ENCODE measurements at regions not wholly inside any gene's neighbourhood (a gene's known extent, or its start where the extent isn't known, plus 50 kb on each side); places are given as distances from the start of the nearest gene placed in this dataset.

DNA sequence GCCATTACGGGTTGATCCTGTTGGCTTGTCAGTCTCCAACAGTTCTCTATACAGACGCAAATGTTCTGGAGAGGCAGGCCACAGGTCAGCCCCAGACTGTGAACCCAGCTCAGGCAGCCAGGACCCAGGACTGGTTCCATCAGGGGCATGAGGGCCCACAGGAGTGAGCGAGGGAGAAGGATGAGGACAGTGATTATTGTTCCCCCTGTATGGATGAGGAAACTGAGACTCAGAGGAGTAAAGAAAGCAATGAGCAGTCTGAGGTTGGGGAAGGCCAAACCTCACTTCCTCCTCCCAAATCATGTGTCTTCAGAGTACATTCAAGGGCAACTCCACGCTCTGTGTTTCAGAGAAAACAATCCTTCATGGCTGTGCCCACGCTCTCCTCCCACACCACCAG is 121.9 kb downstream of the RPLP1 start:
- intact Hi-C loops (cut with micrococcal nuclease): loop anchor here (2.0 kb wide), 1 partner anchor 140 kb away; no protein-coding TSS in a partner anchor

DNA sequence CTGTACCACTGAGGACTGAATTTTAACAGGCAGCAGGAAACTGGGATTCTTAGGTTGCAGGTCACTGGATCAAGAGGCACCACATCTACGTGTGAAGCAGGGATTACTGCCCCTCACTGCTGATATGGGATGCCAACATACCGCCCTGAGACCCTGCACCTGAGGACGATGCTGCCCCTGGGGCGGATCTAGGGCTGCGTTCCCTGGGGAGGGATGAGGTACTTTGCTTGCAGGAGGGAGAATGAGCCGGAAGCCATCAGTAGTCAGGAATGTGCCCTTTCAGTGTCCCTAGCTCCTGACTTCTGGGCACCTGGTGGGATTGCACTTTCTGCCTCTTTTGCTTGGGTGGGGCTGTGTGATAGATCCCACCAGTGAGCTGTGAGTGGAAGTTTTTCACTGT is 122.8 kb downstream of the RPLP1 start:
- intact Hi-C loops (cut with micrococcal nuclease): loop anchor here (2.0 kb wide), 1 partner anchor 139 kb away; no protein-coding TSS in a partner anchor

DNA sequence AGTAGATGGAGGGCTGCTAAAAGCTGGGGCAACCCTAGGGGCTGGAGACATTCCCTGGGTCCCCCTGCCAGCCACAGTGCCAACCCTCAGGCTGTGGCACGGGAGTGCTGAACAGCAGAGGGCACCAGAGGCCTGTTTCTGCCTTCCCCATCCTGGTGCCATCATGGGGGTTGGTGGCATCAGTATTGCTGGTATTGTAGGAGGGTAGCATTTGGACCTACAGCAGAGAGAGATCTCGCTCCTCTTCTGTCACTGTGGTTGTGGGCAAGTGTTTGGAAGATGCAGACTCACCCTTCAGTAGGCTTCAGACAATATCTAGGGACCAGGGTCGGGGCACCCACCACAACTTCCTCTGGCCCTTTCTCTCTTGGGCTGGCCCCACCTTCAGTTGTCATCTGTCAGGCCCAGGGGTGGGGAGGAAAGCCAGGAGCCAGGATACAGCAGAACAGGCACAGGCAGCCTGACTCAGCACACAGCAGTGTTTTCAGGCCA is 123.5 kb downstream of the RPLP1 start:
- intact Hi-C loops (cut with micrococcal nuclease): loop anchor here (1.0 to 2.0 kb wide), 2 partner anchors 520 to 913 kb away; no protein-coding TSS in a partner anchor

DNA sequence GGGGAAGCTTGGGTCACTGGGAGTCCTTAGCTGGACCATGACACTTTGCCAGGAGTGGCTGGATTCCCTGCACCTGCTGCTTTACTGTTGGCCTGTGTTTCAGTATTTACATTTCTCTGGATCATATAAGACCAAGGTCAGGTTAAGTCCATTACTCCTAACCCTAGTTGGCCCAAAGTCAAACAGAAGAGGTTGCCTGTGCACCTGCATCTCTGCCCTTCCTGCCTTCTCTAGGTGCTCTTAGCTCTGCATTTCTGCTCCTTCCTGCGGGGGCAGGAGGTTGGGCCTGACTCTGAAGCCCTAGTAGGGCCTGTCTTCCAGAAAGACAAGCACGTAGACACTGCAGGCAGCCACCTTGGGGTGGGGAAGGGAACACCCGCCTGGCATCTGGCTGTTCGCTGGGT is 124.3 kb downstream of the RPLP1 start:
- intact Hi-C loops (cut with micrococcal nuclease): loop anchor here (1.0 to 2.0 kb wide), 2 partner anchors 519 to 912 kb away; no protein-coding TSS in a partner anchor

DNA sequence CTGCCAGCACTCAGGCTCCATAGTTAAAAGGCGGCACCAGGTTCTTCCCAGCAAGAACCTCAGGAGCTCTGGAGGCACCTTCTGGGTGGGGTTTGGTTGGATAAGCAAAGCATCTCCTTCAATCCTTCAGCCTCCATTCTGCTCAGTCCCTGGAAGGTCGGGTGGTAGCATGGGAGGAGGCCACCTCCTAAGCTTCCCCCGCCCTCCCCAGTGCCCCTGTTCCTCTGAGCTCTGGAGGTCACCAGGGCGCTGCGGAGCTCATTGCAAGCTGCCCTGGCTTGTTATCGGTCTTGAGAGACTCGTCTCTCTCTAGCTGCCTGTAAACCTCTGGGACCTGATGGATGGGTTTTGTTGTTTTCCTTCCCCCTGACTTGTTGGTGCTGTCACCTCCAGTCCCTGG is 124.8 kb downstream of the RPLP1 start:
- intact Hi-C loops (cut with micrococcal nuclease): loop anchor here (2.0 kb wide), 1 partner anchor 911 kb away; no protein-coding TSS in a partner anchor

DNA sequence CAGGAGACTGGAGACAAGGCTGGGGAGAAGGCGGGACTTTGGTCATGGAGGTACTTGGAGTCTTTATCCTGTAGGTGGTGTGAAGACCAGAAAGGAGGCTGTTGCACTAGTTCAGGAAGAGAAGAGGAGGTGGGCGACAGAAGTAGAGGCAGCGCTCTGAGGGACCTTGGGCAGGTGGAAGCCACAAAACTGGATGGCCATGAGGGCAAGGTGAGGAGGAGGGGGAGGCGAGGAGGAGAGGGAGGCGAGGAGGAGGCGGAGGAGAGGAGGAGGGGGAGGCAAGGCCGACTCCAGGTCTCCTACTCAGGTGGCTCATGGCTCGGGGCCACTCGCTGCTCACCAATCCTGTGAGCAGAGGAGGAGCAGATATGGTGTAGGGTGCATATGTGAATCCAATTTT is 125.6 kb downstream of the RPLP1 start:
- intact Hi-C loops (cut with micrococcal nuclease): no loop called here

DNA sequence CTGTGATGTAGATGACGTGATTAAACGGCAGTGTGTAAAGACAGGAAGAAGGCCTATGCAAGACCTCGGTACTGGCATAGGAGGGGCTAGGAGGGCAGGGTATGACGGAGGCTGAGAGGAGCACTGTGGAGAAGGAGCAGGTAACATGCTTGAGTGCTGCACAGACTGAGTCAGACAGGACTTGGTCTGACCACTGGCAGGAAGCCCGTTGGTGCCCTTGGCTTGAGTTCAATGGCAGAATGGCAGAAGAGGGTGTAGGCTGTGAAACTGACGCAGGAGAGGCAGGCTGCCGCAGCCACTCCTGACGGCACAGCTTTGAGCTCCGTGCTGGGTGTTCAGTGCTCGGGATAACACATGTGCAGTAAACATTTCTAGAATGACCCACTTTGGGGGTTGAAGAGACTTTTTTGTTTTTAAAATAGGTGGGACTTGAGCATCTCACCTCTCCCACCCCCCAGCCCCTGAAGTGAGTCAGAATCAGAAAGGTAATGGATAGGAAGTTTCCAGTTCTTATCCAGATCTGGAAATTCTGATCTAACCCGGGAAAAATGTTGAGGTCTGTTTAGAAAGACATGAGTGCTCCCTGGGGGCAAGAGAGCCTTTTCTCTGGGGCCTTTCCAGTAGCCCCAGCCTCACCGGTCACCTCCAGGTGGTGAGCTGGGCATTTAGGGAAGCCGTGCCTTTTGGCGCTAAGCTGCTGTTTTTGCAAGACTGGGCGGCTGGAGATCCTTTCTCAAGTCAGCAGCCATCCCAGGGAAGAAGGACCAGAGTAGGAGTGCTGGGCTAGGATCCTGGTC is 126.4 kb downstream of the RPLP1 start:
- intact Hi-C loops (cut with micrococcal nuclease): no loop called here

DNA sequence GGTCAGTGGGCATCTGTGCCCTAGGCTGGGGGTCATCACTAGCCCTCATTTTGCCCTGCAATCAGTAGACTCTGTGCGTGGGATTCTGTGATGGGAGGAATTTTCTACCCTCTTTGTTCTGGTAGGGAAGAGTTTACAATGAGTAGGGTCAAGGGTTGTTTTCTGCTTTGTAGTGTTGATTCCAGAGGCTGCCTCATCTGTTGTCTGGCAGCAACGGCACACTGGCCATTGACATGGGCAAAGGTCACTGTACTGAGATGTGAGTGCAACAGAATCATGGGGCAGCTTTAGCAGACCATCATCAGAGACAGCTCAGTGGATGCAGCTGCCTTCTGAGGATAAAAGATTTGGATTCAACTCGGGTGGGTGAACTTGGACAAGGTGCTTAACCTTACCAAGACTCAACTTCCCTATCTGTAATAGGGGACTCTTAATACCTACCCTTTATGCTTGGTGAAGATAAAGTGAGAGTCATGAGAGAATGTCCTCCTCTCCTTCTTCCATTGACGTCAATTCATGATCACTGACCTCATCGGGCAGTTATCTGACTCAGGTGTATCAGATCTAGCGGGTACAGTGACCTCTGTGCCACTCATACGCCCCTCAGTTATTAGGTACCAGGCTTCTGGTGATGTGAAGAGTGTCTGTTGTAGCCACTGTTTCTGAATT is 127.5 kb downstream of the RPLP1 start:
- intact Hi-C loops (cut with micrococcal nuclease): no loop called here

DNA sequence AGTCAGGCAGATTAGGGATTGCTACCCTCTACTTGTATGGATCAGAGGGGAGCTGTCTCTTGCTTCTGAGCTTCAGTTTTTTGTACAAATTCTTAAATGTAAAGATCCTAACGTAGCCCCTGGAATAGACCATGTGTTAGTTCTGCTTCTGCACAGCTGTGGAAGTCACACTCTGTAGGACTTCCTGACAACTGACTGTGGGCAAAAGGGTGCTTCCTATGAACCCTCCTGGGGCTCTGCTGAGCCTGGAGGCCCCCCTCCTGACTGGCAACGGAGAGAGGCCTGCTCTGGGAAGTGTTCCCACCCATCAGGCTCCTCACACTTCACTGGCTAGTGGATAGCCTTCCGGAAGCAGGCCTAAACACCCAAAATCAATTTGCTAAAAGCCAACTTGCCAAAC is 131.0 kb downstream of the RPLP1 start:
- intact Hi-C loops (cut with micrococcal nuclease): no loop called here

DNA sequence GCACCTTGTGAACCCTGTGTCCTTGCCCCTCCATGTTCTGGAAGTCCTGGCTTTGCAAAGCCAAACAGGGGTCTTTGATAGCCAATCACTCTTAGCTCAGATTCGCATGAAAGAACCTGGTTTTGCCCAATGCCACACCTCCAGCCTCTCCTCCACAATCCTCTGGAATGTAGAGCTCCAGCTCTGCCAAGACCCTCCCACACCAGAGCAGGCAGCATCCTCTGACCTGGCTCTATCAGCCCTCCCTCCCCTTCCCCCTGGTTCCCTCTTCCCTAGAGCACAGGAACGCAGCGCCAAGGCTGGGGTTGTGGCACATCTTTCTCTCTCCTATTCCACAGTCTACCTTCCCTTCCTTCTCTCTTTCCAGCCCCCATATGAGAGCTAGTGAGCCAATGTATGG is 133.3 kb downstream of the RPLP1 start:
- intact Hi-C loops (cut with micrococcal nuclease): no loop called here

DNA sequence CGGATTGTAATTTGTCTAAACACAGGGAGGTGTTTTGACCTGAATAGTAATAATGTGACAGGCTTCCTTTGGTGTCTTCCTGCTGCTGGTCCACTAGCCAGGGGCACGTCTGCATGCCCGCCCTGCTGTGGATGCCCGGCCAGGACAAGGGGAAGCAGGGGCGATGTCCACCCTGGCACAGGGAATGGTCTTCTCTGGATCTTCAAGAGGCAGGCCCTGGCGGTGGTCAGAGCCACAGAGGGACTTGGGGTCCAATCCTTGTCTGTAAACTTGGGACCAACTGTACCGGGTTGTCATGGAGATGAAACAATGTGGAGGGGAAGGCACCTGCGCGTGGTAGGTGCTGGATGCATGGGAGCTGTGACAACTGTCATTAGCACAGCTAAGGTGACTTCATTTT is 134.1 kb downstream of the RPLP1 start:
- intact Hi-C loops (cut with micrococcal nuclease): no loop called here

DNA sequence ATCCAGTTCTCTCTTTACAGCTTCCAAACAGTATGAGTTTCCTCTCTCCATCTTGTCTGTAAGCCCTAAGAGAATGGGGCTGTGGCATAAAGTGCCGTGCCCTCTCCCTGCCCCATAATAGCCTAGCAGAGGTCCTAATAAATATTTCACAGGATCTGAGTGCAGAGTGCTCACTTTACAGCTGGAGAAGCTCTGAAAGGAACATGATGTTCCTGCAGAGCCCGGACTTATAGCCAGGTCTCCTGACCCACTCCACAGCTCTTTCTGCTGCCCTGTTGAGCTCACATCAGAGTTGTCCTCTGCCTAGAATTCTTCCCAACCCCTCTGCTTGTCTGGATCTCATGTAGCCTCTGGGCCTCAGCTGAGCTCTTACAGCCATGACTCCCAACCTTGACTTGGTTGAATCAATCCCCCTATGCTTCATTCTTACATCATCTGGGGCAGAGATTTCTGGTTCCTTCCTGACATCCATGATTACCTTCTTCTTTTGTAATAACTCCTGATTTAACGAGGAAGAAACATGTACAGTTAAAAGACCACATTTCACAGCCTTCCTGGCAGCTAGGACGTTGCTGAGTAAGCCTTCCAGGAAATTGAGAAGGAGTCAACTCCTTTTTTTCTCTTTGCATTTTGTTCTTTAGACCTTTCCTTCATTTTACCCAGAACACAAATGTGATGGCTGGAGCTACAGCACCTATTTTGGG is 135.3 kb downstream of the RPLP1 start:
- intact Hi-C loops (cut with micrococcal nuclease): no loop called here

DNA sequence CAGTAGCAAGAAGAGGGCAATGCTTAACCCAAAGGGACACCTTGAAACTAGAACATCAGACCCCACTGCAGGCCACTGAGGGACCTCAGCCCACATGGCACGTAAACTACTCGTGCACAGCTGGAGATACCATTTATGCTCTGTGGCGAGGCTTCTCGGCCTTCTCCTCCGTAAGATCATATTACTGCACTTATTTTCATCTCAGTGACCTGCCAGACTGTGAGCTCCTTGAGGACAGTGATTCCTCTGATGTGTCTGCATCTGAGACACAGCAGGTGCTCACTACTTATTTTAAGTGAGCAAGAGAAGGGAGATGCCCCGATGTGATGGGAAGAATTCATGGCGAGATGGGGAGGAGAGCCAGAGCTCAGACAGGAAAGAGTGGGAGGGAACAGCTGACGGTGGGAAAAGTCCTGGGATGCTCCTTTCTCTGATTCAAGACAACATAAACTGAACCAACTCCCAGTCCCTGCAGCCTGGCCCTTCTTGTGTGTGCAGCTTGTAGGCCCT is 137.6 kb downstream of the RPLP1 start:
- intact Hi-C loops (cut with micrococcal nuclease): no loop called here

DNA sequence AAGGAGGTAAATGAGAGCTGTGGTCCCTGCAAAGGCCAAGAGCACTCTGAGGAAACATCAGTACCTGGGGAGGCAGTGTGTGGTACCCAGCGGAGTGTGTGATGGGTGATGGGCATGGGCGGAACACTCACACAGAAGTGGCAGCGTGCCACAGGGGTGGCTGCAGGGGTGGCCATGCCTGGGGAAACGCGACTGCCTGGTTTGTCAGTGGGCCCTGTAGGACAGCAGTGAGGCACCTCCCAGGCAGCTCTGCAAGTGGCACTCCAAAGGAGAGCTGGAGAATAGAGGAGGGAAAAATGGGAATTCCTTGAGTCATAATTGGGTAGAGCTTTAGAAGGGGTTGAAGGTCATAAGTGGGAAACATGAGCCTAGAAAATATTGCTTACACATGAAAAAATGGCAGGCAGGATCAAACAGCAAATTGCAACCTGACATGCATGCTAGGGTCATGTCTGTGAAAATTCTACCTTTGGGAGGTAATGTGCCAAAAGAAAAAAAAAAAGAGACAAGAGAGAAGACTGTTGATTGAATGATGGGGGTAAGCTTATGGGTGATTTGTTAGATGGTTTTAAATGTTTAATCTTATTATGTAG is 138.4 kb downstream of the RPLP1 start:
- intact Hi-C loops (cut with micrococcal nuclease): no loop called here

DNA sequence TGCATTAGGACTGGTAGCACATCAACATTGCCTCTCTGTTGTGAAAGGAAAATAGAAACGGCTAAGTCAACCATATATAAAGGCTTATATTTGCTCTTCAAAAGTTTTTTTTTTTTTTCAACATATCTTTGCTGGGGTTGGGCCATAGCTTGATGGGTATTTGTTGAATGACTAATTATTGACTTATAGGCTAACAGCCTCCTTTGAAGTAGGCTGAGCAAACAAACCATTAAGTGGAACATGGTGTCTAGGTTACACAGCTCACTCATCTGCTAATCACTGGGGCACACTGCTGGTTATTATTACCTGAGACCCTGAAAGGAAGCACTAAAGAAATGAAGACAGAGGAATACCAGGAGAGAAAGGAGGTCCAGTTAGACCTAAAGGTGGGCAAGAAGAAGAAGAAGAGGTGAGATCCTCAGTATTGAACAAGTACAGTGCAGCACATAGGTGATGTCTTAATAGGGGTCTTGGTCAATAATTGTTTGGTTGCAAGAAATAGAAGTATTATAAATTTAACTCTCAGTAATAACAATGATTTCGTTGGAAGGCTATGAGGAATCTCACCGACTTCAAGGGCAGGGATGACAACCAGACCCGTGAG is 139.4 kb downstream of the RPLP1 start:
- intact Hi-C loops (cut with micrococcal nuclease): no loop called here

DNA sequence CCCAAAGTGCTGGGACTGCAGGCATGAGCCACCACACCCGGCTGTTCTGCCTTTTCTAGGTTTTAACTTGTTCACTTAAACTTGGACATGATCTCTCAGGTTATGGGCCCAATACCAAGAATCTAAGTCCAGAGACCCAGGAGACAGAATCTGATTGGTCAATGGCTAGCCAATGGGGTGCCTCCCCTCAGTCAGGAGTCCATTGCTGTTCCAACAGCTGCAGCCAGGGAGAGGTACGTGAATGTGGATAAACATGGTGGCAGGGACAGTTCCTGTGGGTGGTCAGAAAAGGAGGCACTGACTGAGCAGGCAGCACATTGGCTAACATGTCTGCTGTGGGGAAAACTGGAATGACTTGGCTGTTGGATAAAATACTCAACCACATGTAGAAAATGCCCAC is 140.3 kb downstream of the RPLP1 start:
- intact Hi-C loops (cut with micrococcal nuclease): no loop called here

DNA sequence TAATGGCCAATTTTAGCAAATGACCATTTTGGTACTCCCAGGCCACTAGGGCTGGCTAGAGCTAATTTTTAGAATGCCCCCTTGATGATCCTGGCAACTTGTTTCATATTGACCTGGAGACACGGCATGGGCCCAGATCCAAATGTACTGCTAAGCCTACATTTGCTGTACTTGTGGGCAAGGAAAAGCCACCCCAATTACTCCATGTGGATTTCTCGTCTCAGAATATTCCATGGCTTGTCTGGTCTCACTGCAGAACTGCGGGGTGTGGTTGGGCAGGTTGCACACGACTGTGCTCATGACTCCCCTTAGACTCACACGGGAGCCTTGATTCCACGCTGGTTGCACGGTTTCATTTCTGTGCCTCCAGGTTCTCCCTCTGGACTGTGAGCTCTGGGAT is 140.9 kb downstream of the RPLP1 start:
- intact Hi-C loops (cut with micrococcal nuclease): no loop called here

DNA sequence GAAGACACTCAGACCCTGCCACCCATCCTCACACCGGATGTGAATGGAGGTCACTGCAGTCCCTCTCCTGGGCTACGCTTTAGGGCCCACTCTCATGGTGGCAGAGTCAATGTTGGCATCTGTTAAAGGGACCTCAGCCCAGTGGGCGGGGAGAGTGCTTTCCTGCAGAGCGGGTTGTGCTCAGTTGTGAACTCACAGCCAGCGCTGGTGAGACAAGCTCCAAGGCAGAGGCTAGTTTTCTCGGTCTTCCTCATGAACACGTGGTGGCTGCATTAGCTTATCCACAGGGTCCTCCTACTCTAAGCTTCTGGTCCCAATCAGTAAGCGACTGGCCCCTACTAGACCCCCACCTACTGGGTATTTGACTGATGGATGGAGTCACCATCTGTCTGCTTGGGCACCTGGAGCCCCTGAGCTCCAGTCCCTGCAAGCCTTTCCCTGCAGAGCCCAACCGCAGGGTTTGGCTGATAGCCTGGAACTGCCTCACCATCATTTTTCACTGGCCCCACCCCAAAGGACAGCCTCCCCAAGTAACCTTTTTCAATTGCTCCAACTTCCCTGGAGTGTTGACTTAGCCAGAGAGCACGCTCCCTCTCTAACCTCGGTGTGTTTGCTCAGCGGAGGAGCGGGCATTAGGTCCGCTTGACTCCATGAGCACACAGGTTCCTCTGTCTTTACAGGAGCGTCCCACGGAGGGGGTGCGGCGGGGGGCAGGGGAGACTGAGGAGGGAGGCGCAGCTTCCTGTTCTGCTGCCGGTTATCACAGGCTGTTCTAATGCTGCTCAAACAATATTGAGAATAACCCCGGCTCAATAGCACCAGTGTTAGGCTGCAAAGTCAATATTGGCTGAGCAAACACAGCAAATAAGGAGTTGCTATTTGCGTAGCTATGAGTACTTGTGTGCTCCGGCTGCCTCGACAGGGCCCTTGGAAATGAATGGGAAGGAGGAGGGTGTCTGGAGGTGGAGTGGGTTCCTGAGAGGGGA is 141.7 kb downstream of the RPLP1 start:
- intact Hi-C loops (cut with micrococcal nuclease): no loop called here

DNA sequence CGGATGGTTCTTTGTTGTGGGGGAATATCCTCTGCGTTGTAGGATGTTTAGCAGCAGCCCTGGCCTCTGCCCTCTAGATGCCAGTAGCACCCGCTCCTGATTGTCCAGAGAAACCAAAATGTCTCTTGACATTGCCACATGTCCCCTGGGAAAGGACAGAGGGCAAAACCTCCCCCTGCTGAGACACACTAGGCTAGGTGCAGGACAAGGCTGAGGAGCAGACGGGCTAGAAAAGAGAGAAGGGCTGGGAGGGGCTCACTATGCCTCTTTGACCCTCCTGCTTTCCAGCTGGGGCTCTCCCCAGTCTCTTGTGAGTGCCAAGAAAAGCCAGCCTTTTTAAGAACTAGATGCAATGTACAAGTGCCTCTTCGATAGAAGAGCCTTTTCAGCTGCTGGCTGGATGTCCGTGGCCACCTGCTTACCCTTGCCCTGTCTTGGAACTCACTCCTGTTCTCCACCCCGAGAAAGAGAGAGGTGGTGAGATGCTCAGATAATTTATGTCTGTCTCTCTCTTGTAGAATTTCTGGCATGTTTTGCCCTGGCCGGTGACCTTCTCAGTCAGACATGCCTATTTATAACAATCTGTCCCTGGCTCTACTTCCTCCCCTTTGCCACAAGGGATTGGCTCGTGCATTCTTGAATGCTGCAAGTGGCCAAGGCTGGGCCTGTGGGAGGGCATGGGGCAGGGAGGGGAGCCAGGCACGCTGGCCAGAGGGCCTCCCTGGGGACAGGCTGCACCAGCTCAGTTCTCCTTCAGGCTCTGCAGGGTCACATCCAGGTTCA is 142.6 kb downstream of the RPLP1 start:
- intact Hi-C loops (cut with micrococcal nuclease): no loop called here
